Stimulated activated CD8-positive, alpha-beta memory T cell treated with anti-CD3 and anti-CD28 coated beads, Interleukin-7, amount 100 ng/mL, for 1 hour (primary cell): ENCODE measurements at regions not wholly inside any gene's neighbourhood (a gene's known extent, or its start where the extent isn't known, plus 50 kb on each side); places are given as distances from the start of the nearest gene placed in this dataset.
"Not testable (repeated sequence)": the region's sequence is repeated elsewhere in the genome, so short reads cannot be mapped to it uniquely, and the experiment has no call there.

Source experiments
- DNase-seq, 2 donors: peaks; one replicate each; pipeline ENCODE4 v3.0.0-alpha.2; 2020; ENCODE audit warnings: low read depth in 2 of 2

DNA sequence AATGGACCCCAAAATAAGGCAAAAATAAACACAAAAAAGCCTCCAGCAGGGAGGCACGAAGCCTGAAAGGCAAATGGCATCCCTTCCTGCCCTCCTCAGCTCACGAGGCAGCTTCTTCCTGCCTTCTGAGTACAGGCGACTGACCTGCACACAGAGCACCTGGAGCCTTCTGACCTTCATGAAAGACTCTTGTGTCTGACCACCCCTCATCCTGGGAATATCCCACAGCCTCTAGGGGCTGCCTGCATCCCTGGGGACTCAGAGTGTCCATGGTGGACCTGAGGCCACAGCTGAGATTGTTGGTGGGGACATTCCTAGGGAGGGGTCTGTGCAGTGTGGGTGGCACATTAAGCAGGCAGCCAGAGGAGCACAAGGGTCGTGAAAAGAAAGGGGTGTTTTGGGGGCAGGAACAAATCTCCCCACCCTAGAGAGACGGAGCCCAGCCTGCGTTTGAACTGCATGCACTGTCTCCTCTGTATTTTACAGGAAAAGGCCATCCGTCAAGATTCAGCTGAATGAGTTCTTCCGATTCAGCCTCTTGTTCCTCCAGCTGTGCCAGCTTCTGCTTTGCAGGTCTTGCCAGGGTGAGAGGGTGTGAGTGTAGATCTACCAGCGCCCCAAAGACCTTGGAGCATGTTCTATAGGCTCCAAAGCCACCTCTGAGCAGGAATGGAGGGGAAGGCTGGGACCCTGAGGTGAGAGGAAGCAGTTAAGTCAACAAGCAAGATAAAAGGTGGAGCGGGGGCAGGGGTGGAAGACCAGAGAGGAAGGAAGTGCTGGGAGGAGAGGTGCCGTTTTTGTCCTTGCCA is 80.4 kb upstream of the MEF2A start:
- DNase-seq, result no peak

DNA sequence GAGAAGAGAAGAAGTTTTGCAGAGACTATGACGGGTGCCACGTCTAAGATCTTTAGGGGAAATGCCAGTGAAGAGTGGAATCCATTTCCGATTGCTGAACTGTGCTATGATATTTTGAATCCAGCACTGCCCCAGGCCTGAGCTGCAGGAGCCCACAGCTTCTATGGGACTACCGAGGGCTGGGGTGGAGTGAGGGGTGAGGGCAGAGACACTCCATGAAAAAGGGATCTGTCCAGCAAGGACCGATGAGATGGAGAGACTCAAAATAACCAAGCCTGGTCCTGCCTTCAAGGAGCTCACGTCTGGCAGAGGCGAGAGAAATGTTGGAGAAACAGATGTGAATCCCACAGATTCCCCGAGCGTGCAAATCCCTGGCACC is 79.8 kb upstream of the MEF2A start:
- DNase-seq, result no peak

GRCh38 chr15:99486371-99487336 is 79.1 kb upstream of the MEF2A start:
- no peak for DNase-seq

DNA sequence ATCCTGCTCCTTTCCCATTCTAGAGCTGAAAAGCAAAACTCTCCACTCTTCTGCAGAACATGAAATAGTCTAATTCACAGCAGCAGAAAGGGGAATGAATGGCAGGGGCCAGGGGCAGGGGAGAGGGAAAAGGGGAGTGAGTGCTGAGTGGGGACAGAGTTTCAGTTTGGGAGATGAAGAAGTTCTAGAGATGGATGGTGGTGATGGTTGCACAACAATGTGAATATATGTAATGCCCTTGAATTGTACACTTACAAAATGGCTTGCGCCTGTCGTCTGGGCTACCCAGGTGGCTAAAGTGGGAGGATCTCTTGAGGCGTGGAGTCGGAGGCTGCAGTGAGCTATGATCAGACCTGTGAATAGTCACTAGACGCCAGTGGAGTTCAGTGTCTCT is 78.5 kb upstream of the MEF2A start:
- DNase-seq, result no peak

DNA sequence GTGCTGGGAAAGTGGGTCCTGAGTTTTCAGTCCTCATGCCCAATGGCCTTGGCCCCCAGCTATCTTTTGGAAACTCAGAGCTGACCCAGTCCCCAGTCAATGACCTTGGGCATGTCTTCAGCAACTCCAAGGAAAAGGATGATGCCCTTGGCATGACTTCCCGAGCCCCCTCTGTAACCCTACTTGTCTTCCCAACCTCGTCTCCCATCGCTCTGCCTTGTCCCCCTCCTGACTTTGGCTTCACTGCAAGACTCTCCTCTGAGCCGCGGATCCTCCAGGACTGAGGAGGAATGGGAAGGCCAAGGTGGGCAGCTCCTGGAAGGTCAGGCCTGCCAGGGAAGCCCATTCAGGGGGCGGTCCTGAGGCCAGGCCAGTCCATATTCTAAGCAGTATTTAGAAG is 73.5 kb upstream of the MEF2A start:
- DNase-seq, result no peak

DNA sequence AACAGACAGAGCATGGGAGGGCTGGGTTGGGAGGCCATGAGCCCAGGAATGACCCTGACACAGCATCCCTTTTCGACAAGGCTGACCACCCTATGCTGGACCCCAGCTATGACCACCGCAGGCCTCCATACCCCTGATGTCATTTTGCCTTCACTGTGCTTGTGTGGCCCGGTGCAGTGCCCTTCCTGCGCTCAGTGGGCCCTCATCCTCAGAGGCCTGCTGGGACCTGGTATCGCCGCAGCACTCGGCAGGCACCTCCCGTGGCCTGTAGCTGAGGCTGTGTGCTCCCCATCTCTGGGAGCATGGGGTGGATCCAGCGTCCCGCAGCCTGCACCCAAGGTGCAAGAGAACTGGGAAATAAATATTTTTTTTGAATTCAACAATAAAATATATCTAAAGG is 73.1 kb upstream of the MEF2A start:
- no peak for DNase-seq

GRCh38 chr15:99493461-99493860 is 72.3 kb upstream of the MEF2A start:
- DNase-seq, result no peak

- DNase-seq, result not testable (repeated sequence)
Observed at GRCh38 chr15:99494536-99495233, 71.1 kb upstream of the MEF2A start.

DNA sequence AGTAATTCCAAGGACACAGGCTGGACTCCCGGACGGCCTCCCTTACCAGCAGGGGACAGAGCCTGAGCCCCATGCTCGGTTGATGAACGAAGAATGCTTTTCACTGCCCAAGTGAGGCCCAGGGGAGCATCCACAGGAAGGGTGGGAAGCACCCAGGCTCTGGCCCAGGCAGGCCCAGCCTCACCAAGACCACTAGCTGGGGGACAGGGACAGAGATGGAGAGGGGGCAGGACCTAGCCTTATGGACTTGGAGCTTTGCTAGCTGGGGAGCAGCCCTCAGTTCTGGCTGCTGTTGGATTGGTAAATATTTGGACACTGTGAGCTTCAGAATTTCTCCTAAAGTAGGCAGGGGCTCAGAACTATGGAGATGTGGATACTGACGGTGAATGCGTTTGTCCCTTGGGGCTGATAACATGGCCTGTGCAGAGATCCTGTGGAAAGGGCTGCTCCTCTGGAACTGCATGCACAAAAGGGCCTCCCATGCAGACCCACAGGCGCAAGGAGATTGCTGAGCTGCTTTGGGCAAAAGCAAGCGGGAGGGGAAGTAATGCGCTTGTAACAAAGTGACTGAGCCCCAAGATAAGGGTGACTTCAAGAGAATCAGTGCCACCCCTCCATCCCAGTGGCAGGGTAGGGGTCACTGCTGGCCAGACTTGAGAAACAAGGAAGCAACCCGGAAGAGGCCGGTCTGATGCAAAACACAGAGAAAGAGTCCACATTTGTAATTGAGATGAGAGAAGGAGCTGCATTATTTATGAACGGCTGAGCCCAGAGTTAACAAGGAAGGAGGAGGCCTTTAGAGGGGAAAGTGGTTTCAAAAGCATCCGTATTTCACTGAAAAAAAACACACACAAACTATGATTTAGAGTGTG is 70.1 kb upstream of the MEF2A start:
- DNase-seq, result no peak

DNA sequence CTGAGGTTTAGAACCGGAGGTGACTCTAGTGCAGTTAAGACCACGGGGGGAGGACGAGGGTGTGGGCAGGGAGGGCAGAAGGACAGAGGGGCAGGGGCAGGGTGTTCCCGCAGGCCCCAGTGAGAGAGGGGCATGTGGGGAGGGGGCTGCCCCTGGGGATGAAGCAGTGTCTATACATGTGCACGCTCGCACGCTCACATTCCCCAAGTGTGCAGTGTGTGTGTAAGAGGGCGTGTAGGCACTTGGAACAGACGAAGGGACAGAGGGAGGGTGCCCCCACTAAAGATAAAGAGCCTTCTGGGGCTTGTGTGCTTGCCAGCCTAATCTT is 69.5 kb upstream of the MEF2A start:
- DNase-seq, result no peak

- no peak for DNase-seq
Observed at GRCh38 chr15:99502182-99502581, 63.6 kb upstream of the MEF2A start.

GRCh38 chr15:99502661-99503060 is 63.1 kb upstream of the MEF2A start:
- no peak for DNase-seq

DNA sequence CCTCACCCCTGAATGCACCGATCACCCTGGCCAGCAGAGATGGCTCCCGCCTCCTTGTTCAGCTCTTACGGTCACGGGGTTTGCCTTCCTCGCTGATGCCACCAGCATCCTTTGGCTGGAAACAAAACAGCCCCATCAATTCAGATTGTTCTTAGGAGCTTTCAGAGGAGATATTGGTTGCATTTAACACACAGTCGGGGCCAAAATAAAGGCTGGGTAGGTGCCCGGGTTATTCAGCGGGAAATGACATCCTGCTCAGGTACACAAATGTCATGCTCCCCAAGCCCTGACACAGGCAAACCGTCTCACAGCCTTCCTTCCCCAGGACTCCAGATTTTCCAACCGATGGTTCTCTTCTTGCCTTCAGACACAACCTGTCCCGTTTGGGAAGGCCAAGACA is 62.4 kb upstream of the MEF2A start:
- DNase-seq, result no peak

- DNase-seq, result no peak
Observed at GRCh38 chr15:99504071-99504822, 61.5 kb upstream of the MEF2A start.

- DNase-seq, result no peak
Observed at GRCh38 chr15:99504823-99505551, 60.8 kb upstream of the MEF2A start.

DNA sequence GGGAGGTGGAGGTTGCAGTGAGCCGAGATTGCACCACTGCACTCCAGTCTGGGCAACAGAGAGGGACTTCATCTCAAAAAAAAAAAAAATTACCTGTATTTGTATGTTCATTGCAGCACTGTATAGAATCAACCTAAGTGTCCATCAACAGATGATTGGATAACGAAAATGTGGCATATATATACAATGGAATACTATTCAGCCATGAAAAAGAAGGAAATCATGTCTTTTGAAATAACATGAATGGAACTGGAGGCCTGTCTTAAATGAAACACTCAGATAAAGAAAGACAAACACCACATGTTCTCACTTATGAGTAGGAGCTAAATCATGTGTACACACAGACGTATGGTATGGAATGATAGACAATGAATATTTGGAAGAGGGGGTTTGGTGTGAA is 59.4 kb upstream of the MEF2A start:
- DNase-seq, result no peak

GRCh38 chr15:99507016-99507503 is 58.7 kb upstream of the MEF2A start:
- no peak for DNase-seq

GRCh38 chr15:99507504-99508310 is 58.1 kb upstream of the MEF2A start:
- DNase-seq, result no peak

GRCh38 chr15:99508311-99508645 is 57.5 kb upstream of the MEF2A start:
- no peak for DNase-seq
